Mesenchymal stem cell (in vitro differentiated cells and primary cell): ENCODE measurements at regions not wholly inside any gene's neighbourhood (a gene's known extent, or its start where the extent isn't known, plus 50 kb on each side); places are given as distances from the start of the nearest gene placed in this dataset.

Experiments used
- DNase-seq: peaks from one replicate; pipeline ENCODE4 v3.0.0-alpha.2; 2013
- H2AFZ ChIP-seq: one replicate; pipeline ENCODE4 v1.6.1; 2013; ENCODE audit warnings: low read depth, mild to moderate bottlenecking, control low read depth, inconsistent platforms, low read length, moderate library complexity
- H2AK5ac ChIP-seq: 2 replicates; pipeline ENCODE4 v1.6.1; 2013; ENCODE audit warnings: low read length, moderate library complexity, mild to moderate bottlenecking, inconsistent platforms; ENCODE audit not compliant: severe bottlenecking
- H2BK120ac ChIP-seq: one replicate; pipeline ENCODE4 v1.6.1; 2013; ENCODE audit warnings: low read depth, mild to moderate bottlenecking, inconsistent platforms, low read length, moderate library complexity
- H2BK12ac ChIP-seq, 2 experiments: one replicate each; pipeline ENCODE4 v1.6.1; 2013; ENCODE audit warnings: inconsistent platforms in 2 of 2, low read length in 2 of 2, mild to moderate bottlenecking in 2 of 2, moderate library complexity in 2 of 2, control low read depth in 1 of 2
- H2BK15ac ChIP-seq: one replicate; pipeline ENCODE4 v1.6.1; 2013; ENCODE audit warnings: mild to moderate bottlenecking, low read depth, inconsistent platforms; ENCODE audit not compliant: poor library complexity, severe bottlenecking
- H2BK5ac ChIP-seq: 2 replicates; pipeline ENCODE4 v1.6.1; 2013; ENCODE audit warnings: low read depth, mild to moderate bottlenecking, low read length, control low read depth, inconsistent platforms; ENCODE audit not compliant: poor library complexity, severe bottlenecking
- H3K14ac ChIP-seq, 2 experiments: one replicate each; pipeline ENCODE4 v1.6.1; 2013; ENCODE audit warnings: inconsistent platforms in 2 of 2, low read length in 2 of 2, control low read depth in 1 of 2, mild to moderate bottlenecking in 1 of 2, moderate library complexity in 1 of 2
- H3K18ac ChIP-seq, 2 experiments: one replicate each; pipeline ENCODE4 v1.6.1; 2013; ENCODE audit warnings: inconsistent platforms in 2 of 2, low read length in 2 of 2, control low read depth in 1 of 2, low read depth in 1 of 2, mild to moderate bottlenecking in 1 of 2
- H3K23ac ChIP-seq, 2 experiments: one replicate each; pipeline ENCODE4 v1.6.1; 2013; ENCODE audit warnings: inconsistent platforms in 2 of 2, low read length in 2 of 2, mild to moderate bottlenecking in 2 of 2, moderate library complexity in 2 of 2, control low read depth in 1 of 2
- H3K27ac ChIP-seq: 2 replicates; pipeline ENCODE4 v1.5.1; 2013; ENCODE audit warnings: mild to moderate bottlenecking, moderate library complexity, low read length, control low read depth, inconsistent platforms; ENCODE audit not compliant: poor library complexity, severe bottlenecking
- H3K27me3 ChIP-seq, 2 experiments: 2 replicates each; pipeline versions ENCODE4 v1.6.1 to v1.7.0; 2013; ENCODE audit warnings: low read length in 2 of 2, mild to moderate bottlenecking in 2 of 2, moderate library complexity in 2 of 2, control low read depth in 1 of 2, inconsistent platforms in 1 of 2; ENCODE audit not compliant: control insufficient read depth in 1 of 2, insufficient read depth in 1 of 2
- H3K36me3 ChIP-seq, 2 experiments: 2 replicates each; pipeline versions ENCODE4 v1.6.1 to v1.7.0; 2013; ENCODE audit warnings: low read length in 2 of 2, control low read depth in 1 of 2, inconsistent platforms in 1 of 2, low read depth in 1 of 2, mild to moderate bottlenecking in 1 of 2; ENCODE audit not compliant: insufficient read depth in 2 of 2, control insufficient read depth in 1 of 2
- H3K4ac ChIP-seq, 2 experiments: one replicate each; pipeline ENCODE4 v1.6.1; 2013; ENCODE audit warnings: inconsistent platforms in 2 of 2, low read length in 2 of 2, mild to moderate bottlenecking in 2 of 2, moderate library complexity in 2 of 2, control low read depth in 1 of 2, low read depth in 1 of 2
- H3K4me1 ChIP-seq: 2 replicates; pipeline ENCODE4 v1.6.1; 2013; ENCODE audit warnings: low read depth, low read length, control low read depth; ENCODE audit not compliant: control insufficient read depth, insufficient read depth
- H3K4me2 ChIP-seq: 2 replicates; pipeline ENCODE4 v1.6.1; 2013; ENCODE audit warnings: low read length, mild to moderate bottlenecking, inconsistent platforms; ENCODE audit not compliant: poor library complexity, severe bottlenecking
- H3K4me3 ChIP-seq, 2 experiments: 2 replicates each; pipeline versions ENCODE4 v1.5.1 to v1.7.0; 2013; ENCODE audit warnings: low read length in 2 of 2, mild to moderate bottlenecking in 2 of 2, control low read depth in 1 of 2, low read depth in 1 of 2; ENCODE audit not compliant: insufficient read depth in 1 of 2
- H3K79me1 ChIP-seq: replicated peaks from 2 replicates; pipeline ENCODE4 v1.6.1; 2013; ENCODE audit warnings: mild to moderate bottlenecking, control low read depth, low read length, inconsistent platforms; ENCODE audit not compliant: poor library complexity, severe bottlenecking
- H3K9ac ChIP-seq: 2 replicates; pipeline ENCODE4 v1.7.0; 2013; ENCODE audit warnings: mild to moderate bottlenecking, low read length, moderate library complexity
- H3K9me3 ChIP-seq: 2 replicates; pipeline ENCODE4 v1.7.0; 2013; ENCODE audit warnings: mild to moderate bottlenecking, low read length; ENCODE audit not compliant: control insufficient read depth
- H4K8ac ChIP-seq: one replicate; pipeline ENCODE4 v1.6.1; 2013; ENCODE audit warnings: inconsistent platforms, mild to moderate bottlenecking, low read length, moderate library complexity
- H4K91ac ChIP-seq: one replicate; pipeline ENCODE4 v1.6.1; 2013; ENCODE audit warnings: mild to moderate bottlenecking, low read length, inconsistent platforms
- WGBS: methylation state at CpG from one replicate; pipeline ENCODE4 v1.1.7; 2013; ENCODE audit warnings: mixed read lengths; 5-methylcytosine and 5-hydroxymethylcytosine counted together

DNA sequence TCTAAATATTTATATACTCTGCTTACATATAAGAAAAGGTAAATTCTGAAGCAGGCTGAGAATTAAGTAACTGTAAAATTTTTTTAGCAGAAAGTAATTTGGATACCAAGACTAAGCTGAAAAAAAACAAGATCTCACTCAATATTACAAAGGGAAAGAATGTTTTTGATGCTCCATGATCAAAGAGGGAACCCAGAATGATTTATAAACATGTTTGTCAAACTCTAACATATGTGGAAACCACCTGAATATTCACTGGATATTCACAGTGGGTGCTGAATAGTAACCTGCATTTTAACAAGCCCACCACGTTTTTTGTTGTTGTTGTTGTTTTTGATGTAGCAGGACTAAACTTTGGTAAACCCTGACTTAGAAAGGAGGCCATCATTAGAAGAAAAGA, 324.9 kb upstream of the GATB start:
- Histone ChIP-seq H3K9ac (no peak overlapping the region), H3K4ac (no peak overlapping the region)
- no CpG with 5 or more reads among the region's 1 CpG for WGBS

DNA sequence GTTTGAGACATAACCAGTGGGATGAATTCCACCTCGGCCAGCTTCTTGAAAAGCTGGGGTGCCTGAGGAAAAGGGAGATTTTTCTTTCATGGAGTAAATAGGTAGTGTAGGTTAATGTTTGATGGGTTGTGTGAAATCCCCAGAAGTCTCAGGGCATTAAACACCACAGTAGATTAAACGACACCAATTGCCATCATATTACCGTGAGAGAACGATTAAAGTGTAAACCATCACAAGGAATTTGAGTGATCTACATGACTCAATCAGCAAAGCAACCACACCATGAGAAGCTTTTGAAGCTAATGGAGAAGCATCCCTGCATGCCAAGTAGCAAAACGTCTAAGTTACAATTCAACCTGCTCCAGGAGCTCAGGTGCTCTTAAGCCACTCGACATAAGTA, 322.5 kb upstream of the GATB start:
- no peak overlapping the region for H4K91ac ChIP-seq
- H3K36me3 ChIP-seq: no peaks in the 10 kb centered on the region
- no peak overlapping the region for H2BK120ac ChIP-seq
- H2BK5ac ChIP-seq: no peak overlapping the region
- no peak overlapping the region for H3K4me2 ChIP-seq
- H3K27me3 ChIP-seq: peaks cover 0 to 7% of the 10 kb centered on the region in 2 experiments
- H3K18ac ChIP-seq: no peak overlapping the region
- no peak overlapping the region for H3K4ac ChIP-seq
- no peaks in the 10 kb centered on the region for H3K4me1 ChIP-seq
- no peak for DNase-seq
- no peak overlapping the region for H3K14ac ChIP-seq
- no peak overlapping the region for H2AK5ac ChIP-seq
- H3K9me3 ChIP-seq: no peaks in the 10 kb centered on the region
- no peak overlapping the region for H3K23ac ChIP-seq
- no peak overlapping the region for H2AFZ ChIP-seq
- no peak overlapping the region for H3K4me3 ChIP-seq
- H2BK12ac ChIP-seq: no peak overlapping the region
- H3K79me1 ChIP-seq: no peaks in the 10 kb centered on the region
- no peak overlapping the region for H3K27ac ChIP-seq
- no peak overlapping the region for H4K8ac ChIP-seq
- no peak overlapping the region for H3K9ac ChIP-seq
- WGBS: 90% methylated on average over 6 of the region's 6 CpGs
- H2BK15ac ChIP-seq: no peak overlapping the region

More for the DNA sequence above, 324.9 kb upstream of the GATB start:
- no peak overlapping the region for H3K4me2 ChIP-seq
- no peak overlapping the region for H2BK12ac ChIP-seq
- no peak overlapping the region for H3K18ac ChIP-seq
- H3K23ac ChIP-seq: no peak overlapping the region
- H2AFZ ChIP-seq: no peak overlapping the region
- H2BK5ac ChIP-seq: no peak overlapping the region
- no peak overlapping the region for H2AK5ac ChIP-seq
- no peak for DNase-seq
- H3K4me3 ChIP-seq: no peak overlapping the region
- no peaks in the 10 kb centered on the region for H3K9me3 ChIP-seq
- peaks cover under 1% of the 10 kb centered on the region for H3K4me1 ChIP-seq
- no peak overlapping the region for H4K8ac ChIP-seq
- H3K27me3 ChIP-seq: peaks cover 0 to 7% of the 10 kb centered on the region in 2 experiments
- H3K36me3 ChIP-seq: no peaks in the 10 kb centered on the region
- no peaks in the 10 kb centered on the region for H3K79me1 ChIP-seq
- no peak overlapping the region for H3K27ac ChIP-seq
- no peak overlapping the region for H2BK120ac ChIP-seq
- H4K91ac ChIP-seq: no peak overlapping the region
- H2BK15ac ChIP-seq: no peak overlapping the region
- no peak overlapping the region for H3K14ac ChIP-seq

DNA sequence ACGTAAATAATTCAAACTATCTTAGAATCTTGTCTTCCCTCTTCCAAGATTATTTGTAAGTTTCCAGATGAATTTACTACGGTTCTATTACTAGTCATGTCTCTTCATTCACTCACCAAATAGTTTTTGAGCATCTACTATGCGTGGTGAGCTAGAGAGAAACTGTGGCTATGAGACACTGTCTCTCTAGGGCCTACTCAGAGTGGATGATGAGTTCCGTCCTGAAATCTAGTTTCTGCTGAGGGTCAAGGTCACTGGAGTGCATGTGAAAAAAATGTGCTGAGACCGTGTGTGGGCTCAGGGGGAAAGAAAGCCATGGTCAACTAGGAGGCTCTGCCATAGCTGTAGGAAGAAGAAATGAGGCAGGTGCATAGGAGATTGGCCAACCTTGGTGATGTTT, 320.2 kb upstream of the GATB start:
- no peaks in the 10 kb centered on the region for H3K4me1 ChIP-seq
- H3K9ac ChIP-seq: no peak overlapping the region
- H2BK120ac ChIP-seq: no peak overlapping the region
- H4K8ac ChIP-seq: no peak overlapping the region
- H3K27ac ChIP-seq: no peak overlapping the region
- H3K9me3 ChIP-seq: no peaks in the 10 kb centered on the region
- H2BK12ac ChIP-seq: no peak overlapping the region
- H3K4me2 ChIP-seq: no peak overlapping the region
- peaks cover 0 to 10% of the 10 kb centered on the region in 2 experiments for H3K27me3 ChIP-seq
- DNase-seq: no peak
- H3K14ac ChIP-seq: no peak overlapping the region
- H3K36me3 ChIP-seq: no peaks in the 10 kb centered on the region
- H3K4me3 ChIP-seq: no peak overlapping the region
- no peak overlapping the region for H2AK5ac ChIP-seq
- no peak overlapping the region for H3K18ac ChIP-seq
- no peak overlapping the region for H3K23ac ChIP-seq
- H2BK5ac ChIP-seq: no peak overlapping the region
- no peak overlapping the region for H2AFZ ChIP-seq
- H4K91ac ChIP-seq: no peak overlapping the region
- WGBS: 68% methylated on average over 3 of the region's 5 CpGs
- H2BK15ac ChIP-seq: no peak overlapping the region
- H3K4ac ChIP-seq: no peak overlapping the region
- no peaks in the 10 kb centered on the region for H3K79me1 ChIP-seq

DNA sequence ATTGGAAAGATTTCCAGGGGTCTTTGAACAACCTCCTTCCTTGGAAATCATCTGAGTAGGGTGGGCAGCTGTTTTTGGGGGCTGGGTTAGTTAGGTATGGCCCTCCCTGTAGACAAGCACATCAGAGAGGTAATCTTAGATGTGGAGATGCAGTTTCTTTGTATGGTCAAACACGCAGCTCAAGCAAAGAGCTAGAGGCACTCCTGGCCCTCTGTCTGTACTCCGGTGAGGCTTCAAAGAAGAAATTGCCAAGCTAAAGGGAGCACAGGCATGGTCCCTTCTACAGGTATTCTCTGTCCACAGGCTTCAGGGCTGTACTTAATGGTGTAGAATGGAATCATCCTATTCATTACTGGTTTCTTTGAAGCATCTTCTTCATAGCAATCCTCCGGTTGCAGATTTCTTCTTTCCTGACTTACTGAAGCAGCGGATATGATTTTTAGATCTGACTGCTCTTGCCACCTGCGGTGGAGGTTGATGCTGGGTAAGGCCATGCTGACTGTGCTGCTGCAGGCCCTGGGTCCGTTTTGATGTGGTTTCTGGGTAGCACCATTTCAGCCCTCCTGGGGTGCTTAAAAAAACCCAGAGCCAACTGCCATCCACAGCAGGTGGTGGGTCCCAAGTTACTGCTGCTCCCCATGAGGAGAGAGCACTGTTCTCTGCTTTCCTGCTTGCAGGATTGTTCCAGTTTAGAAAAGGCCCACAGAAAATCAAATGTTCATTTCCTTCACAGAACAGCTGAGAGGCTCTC, 318.9 kb upstream of the GATB start:
- Histone ChIP-seq H3K27ac (no peak overlapping the region), H2AK5ac (no peak overlapping the region), H3K4ac (no peak overlapping the region), H3K23ac (no peak overlapping the region), H3K9me3 (no peaks in the 10 kb centered on the region), H3K36me3 (no peaks in the 10 kb centered on the region), H3K4me3 (no peak overlapping the region), H2AFZ (no peak overlapping the region), H3K4me2 (no peak overlapping the region), H3K9ac (no peak overlapping the region), H3K14ac (no peak overlapping the region), H4K8ac (no peak overlapping the region), H3K27me3 (peaks cover 9 to 10% of the 10 kb centered on the region in 2 experiments), H3K79me1 (no peaks in the 10 kb centered on the region), H2BK12ac (no peak overlapping the region), H2BK5ac (no peak overlapping the region), H3K4me1 (no peaks in the 10 kb centered on the region), H2BK120ac (no peak overlapping the region), H2BK15ac (no peak overlapping the region), H4K91ac (no peak overlapping the region), H3K18ac (no peak overlapping the region)
- DNase-seq: no peak
- WGBS: 87% methylated on average over 6 of the region's 6 CpGs
